ENCODE measurements at regions not wholly inside any gene's neighbourhood (a gene's known extent, or its start where the extent isn't known, plus 50 kb on each side); places are given as distances from the start of the nearest gene placed in this dataset.

DNA sequence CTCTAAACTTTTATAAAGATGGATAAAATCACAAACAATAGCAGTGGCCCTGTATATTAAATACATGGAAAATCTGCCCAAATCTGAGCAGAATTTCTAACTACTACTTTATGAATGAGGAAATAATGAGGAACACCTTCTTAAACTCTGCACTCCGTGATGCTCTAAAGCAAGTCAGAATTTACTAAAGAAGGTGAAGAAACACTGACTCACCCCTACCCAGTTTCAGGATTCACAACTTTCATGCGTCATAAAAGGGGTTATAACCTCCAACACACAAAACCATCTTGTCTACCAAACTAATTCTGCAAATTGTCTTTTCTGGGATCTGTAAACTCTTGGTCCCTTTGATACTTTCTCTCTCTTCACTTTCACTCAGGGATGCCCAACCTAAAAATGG, 561.1 kb upstream of the ACO1 start:
- FAIRE-seq = no peak
- TF ChIP-seq, protein P1, sequence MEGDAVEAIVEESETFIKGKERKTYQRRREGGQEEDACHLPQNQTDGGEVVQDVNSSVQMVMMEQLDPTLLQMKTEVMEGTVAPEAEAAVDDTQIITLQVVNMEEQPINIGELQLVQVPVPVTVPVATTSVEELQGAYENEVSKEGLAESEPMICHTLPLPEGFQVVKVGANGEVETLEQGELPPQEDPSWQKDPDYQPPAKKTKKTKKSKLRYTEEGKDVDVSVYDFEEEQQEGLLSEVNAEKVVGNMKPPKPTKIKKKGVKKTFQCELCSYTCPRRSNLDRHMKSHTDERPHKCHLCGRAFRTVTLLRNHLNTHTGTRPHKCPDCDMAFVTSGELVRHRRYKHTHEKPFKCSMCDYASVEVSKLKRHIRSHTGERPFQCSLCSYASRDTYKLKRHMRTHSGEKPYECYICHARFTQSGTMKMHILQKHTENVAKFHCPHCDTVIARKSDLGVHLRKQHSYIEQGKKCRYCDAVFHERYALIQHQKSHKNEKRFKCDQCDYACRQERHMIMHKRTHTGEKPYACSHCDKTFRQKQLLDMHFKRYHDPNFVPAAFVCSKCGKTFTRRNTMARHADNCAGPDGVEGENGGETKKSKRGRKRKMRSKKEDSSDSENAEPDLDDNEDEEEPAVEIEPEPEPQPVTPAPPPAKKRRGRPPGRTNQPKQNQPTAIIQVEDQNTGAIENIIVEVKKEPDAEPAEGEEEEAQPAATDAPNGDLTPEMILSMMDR (IDR thresholded peaks at IDR 0.05; ENCODE audit: insufficient read depth, missing control alignments) = no peak
- no peak for DNase-seq (ENCODE audit: insufficient read length, low spot score)

- no peak for FAIRE-seq
- no peak for DNase-seq (ENCODE audit: insufficient read length, low spot score)
These were observed 559.6 kb upstream of the ACO1 start for GRCh38 chr9:31824860-31825259.

GRCh38 chr9:31837211-31837610, 547.2 kb upstream of the ACO1 start:
- FAIRE-seq (no peak), DNase-seq (ENCODE audit: insufficient read length, low spot score) (no peak)
- TF ChIP-seq, protein P1 (IDR thresholded peaks at IDR 0.05; ENCODE audit: insufficient read depth, missing control alignments) = no peak

More at GRCh38 chr9:31824860-31825259, 559.6 kb upstream of the ACO1 start:
- TF ChIP-seq, protein P1 (IDR thresholded peaks at IDR 0.05; ENCODE audit: insufficient read depth, missing control alignments) = no peak

GRCh38 chr9:31839273-31839672, 545.2 kb upstream of the ACO1 start:
- TF ChIP-seq, protein P1 (IDR thresholded peaks at IDR 0.05; ENCODE audit: insufficient read depth, missing control alignments) = peak; percentile 23
- DNase-seq (ENCODE audit: insufficient read length, low spot score) = no peak
- FAIRE-seq = no peak

DNA sequence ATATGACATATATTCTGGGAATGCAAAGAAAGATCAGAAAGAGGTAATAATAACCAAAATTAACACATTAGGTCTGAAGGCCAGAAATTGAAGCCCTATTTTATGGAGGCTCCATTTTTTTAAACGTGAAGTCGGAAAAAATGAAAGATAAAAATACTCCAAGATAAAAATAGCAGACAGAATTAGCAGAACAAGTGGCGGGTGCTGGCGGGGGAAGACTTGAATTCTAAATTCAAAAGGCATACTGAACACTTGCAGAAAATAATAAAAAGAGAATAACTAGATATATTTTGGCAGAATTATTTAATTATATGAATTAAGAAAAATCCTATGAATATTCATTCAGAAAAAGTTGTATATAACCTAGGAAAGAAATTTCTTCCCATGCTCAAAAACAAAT, 543.7 kb upstream of the ACO1 start:
- no peak for DNase-seq (ENCODE audit: insufficient read length, low spot score)
- no peak for FAIRE-seq
- TF ChIP-seq, protein P1 (IDR thresholded peaks at IDR 0.05; ENCODE audit: insufficient read depth, missing control alignments) = no peak

GRCh38 chr9:31847963-31848362, 536.5 kb upstream of the ACO1 start:
- FAIRE-seq = no peak
- no peak for DNase-seq (ENCODE audit: insufficient read length, low spot score)
- TF ChIP-seq, protein P1 (IDR thresholded peaks at IDR 0.05; ENCODE audit: insufficient read depth, missing control alignments) = no peak

- TF ChIP-seq, protein P1 (IDR thresholded peaks at IDR 0.05; ENCODE audit: insufficient read depth, missing control alignments) = no peak
- DNase-seq (ENCODE audit: insufficient read length, low spot score) = no peak
- no peak for FAIRE-seq
These were observed 535.7 kb upstream of the ACO1 start for GRCh38 chr9:31848505-31849285.

Measured in D721Med (cell line).